A673 (cell line): ENCODE measurements at regions not wholly inside any gene's neighbourhood (a gene's known extent, or its start where the extent isn't known, plus 50 kb on each side); places are given as distances from the start of the nearest gene placed in this dataset.

Experiments used
- CTCF ChIP-seq: fragments of 300-800, 200-600 bp; sonication (generic); conservative IDR thresholded peaks from 2 replicates; pipeline ENCODE4 v1.5.1; 2017; ENCODE audit warnings: low read depth, mild to moderate bottlenecking, antibody characterized with exemption, low read length, moderate library complexity, mixed read lengths
- EZH2 ChIP-seq: fragments of 200-600 bp; sonication (generic); IDR thresholded peaks from 2 replicates; pipeline ENCODE4 v1.6.1; 2017; ENCODE audit warnings: borderline replicate concordance, low read depth, mild to moderate bottlenecking, mixed read lengths, antibody characterized with exemption, low read length; ENCODE audit not compliant: poor library complexity, severe bottlenecking

- TF ChIP-seq EZH2 (no peak), CTCF (no peak)
These were observed 1229.5 kb upstream of the CDH6 start for GRCh38 chr5:29963956-29964355.
